ENCODE measurements at regions not wholly inside any gene's neighbourhood (a gene's known extent, or its start where the extent isn't known, plus 50 kb on each side); places are given as distances from the start of the nearest gene placed in this dataset.

- Mint-ChIP-seq H3K36me3 (ENCODE audit: low read depth, unreplicated experiment) (no peaks in the 10 kb centered on the region), H3K4me3 (ENCODE audit: unreplicated experiment) (no peak overlapping the region), H3K27me3 (ENCODE audit: unreplicated experiment) (no peaks in the 10 kb centered on the region), H3K4me1 (ENCODE audit: unreplicated experiment) (no peaks in the 10 kb centered on the region), H3K27ac (ENCODE audit: unreplicated experiment) (no peak overlapping the region), H3K9me3 (ENCODE audit: unreplicated experiment) (no peaks in the 10 kb centered on the region)
- DNase-seq (ENCODE audit: low spot score) = no peak
- TF ChIP-seq, protein P1, sequence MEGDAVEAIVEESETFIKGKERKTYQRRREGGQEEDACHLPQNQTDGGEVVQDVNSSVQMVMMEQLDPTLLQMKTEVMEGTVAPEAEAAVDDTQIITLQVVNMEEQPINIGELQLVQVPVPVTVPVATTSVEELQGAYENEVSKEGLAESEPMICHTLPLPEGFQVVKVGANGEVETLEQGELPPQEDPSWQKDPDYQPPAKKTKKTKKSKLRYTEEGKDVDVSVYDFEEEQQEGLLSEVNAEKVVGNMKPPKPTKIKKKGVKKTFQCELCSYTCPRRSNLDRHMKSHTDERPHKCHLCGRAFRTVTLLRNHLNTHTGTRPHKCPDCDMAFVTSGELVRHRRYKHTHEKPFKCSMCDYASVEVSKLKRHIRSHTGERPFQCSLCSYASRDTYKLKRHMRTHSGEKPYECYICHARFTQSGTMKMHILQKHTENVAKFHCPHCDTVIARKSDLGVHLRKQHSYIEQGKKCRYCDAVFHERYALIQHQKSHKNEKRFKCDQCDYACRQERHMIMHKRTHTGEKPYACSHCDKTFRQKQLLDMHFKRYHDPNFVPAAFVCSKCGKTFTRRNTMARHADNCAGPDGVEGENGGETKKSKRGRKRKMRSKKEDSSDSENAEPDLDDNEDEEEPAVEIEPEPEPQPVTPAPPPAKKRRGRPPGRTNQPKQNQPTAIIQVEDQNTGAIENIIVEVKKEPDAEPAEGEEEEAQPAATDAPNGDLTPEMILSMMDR (IDR thresholded peaks at IDR 0.05; ENCODE audit: unreplicated experiment) = no peak
These were observed 923.4 kb downstream of the QKI start for GRCh38 chr6:164337925-164338397.

- Mint-ChIP-seq H3K9me3 (ENCODE audit: unreplicated experiment) (no peaks in the 10 kb centered on the region), H3K27ac (ENCODE audit: unreplicated experiment) (no peak overlapping the region), H3K4me3 (ENCODE audit: unreplicated experiment) (no peak overlapping the region), H3K4me1 (ENCODE audit: unreplicated experiment) (no peaks in the 10 kb centered on the region), H3K36me3 (ENCODE audit: low read depth, unreplicated experiment) (no peaks in the 10 kb centered on the region), H3K27me3 (ENCODE audit: unreplicated experiment) (no peaks in the 10 kb centered on the region)
- TF ChIP-seq, protein P1 (IDR thresholded peaks at IDR 0.05; ENCODE audit: unreplicated experiment) = no peak
- no peak for DNase-seq (ENCODE audit: low spot score)
These were observed 922.8 kb downstream of the QKI start for GRCh38 chr6:164337024-164337924.

DNA sequence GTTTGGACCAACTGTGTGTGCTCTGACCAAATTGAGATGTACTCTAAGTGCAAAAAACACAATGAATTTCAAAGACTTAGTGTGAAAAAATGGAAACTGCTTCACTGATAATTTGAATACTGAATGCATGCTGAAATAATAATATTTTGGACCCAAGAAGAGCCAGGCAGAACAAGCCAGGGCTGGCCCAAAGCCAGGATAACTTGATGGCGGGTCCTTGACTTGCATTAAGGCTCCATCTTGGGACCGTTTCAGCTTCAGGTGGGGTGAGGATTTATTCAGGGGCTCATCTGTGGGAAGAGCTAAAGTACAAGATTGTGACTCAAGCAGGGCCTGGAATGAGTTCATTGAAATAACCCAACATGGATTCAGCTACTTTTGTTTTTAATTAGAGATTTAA, 921.9 kb downstream of the QKI start:
- Mint-ChIP-seq H3K4me1 (ENCODE audit: unreplicated experiment) (no peaks in the 10 kb centered on the region), H3K27ac (ENCODE audit: unreplicated experiment) (no peak overlapping the region), H3K27me3 (ENCODE audit: unreplicated experiment) (no peaks in the 10 kb centered on the region), H3K36me3 (ENCODE audit: low read depth, unreplicated experiment) (no peaks in the 10 kb centered on the region), H3K9me3 (ENCODE audit: unreplicated experiment) (no peaks in the 10 kb centered on the region), H3K4me3 (ENCODE audit: unreplicated experiment) (no peak overlapping the region)
- TF ChIP-seq, protein P1 (IDR thresholded peaks at IDR 0.05; ENCODE audit: unreplicated experiment) = no peak
- no peak for DNase-seq (ENCODE audit: low spot score)

DNA sequence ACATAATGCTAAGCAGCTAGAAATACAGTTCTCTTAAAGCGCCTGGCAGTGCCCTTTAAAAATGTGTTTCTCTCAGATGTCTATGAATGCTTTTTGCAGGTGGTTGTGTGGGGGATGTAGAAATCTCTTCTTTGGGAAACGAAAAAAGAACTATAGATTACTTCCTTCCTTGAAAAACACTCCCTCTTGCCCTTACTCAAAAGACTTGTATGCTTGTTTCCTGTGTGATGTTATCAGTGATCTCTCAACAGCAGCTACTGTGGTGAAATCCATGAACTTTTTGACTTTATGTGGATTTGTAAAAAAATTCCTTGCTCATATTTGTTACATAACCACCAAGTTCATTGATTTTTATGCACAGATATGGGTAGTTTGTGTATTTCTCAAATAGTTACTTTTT, 916.5 kb downstream of the QKI start:
- no peak overlapping the region for H3K27ac Mint-ChIP-seq (ENCODE audit: unreplicated experiment)
- TF ChIP-seq, protein P1 (IDR thresholded peaks at IDR 0.05; ENCODE audit: unreplicated experiment) = no peak

GRCh38 chr6:164325168-164325567, 910.6 kb downstream of the QKI start:
- DNase-seq (ENCODE audit: low spot score) = no peak
- H3K36me3 Mint-ChIP-seq (ENCODE audit: low read depth, unreplicated experiment) = no peaks in the 10 kb centered on the region
- H3K4me1 Mint-ChIP-seq (ENCODE audit: unreplicated experiment) = no peaks in the 10 kb centered on the region
- H3K4me3 Mint-ChIP-seq (ENCODE audit: unreplicated experiment) = no peak overlapping the region
- H3K9me3 Mint-ChIP-seq (ENCODE audit: unreplicated experiment) = no peaks in the 10 kb centered on the region
- TF ChIP-seq, protein P1 (IDR thresholded peaks at IDR 0.05; ENCODE audit: unreplicated experiment) = no peak
- H3K27me3 Mint-ChIP-seq (ENCODE audit: unreplicated experiment) = no peaks in the 10 kb centered on the region
- no peak overlapping the region for H3K27ac Mint-ChIP-seq (ENCODE audit: unreplicated experiment)

More for the DNA sequence above, 916.5 kb downstream of the QKI start:
- H3K27me3 Mint-ChIP-seq (ENCODE audit: unreplicated experiment) = no peaks in the 10 kb centered on the region
- H3K9me3 Mint-ChIP-seq (ENCODE audit: unreplicated experiment) = no peaks in the 10 kb centered on the region
- H3K4me1 Mint-ChIP-seq (ENCODE audit: unreplicated experiment) = peaks cover 4% of the 10 kb centered on the region
- H3K4me3 Mint-ChIP-seq (ENCODE audit: unreplicated experiment) = no peak overlapping the region
- DNase-seq (ENCODE audit: low spot score) = no peak
- H3K36me3 Mint-ChIP-seq (ENCODE audit: low read depth, unreplicated experiment) = no peaks in the 10 kb centered on the region
